Rectal smooth muscle tissue (tissue), 1 donor: ENCODE measurements at regions not wholly inside any gene's neighbourhood (a gene's known extent, or its start where the extent isn't known, plus 50 kb on each side); places are given as distances from the start of the nearest gene placed in this dataset.
"Not testable (repeated sequence)": the region's sequence is repeated elsewhere in the genome, so short reads cannot be mapped to it uniquely, and the experiment has no call there.

ENCODE experiments used
- H3K27ac ChIP-seq: one replicate; pipeline ENCODE4 v1.7.0; 2013; ENCODE audit warnings: low read depth, low read length, inconsistent platforms
- H3K27me3 ChIP-seq: one replicate; pipeline ENCODE4 v1.7.0; 2013; ENCODE audit warnings: low read length; ENCODE audit not compliant: control insufficient read depth, insufficient read depth
- H3K36me3 ChIP-seq: one replicate; pipeline ENCODE4 v1.7.0; 2013; ENCODE audit warnings: low read length; ENCODE audit not compliant: control insufficient read depth, insufficient read depth
- H3K4me1 ChIP-seq: one replicate; pipeline ENCODE4 v1.7.0; 2013; ENCODE audit warnings: low read length; ENCODE audit not compliant: control insufficient read depth, insufficient read depth
- H3K4me3 ChIP-seq: one replicate; pipeline ENCODE4 v1.7.0; 2013; ENCODE audit warnings: low read length
- H3K9ac ChIP-seq: one replicate; pipeline ENCODE4 v1.7.0; 2013; ENCODE audit warnings: low read length

DNA sequence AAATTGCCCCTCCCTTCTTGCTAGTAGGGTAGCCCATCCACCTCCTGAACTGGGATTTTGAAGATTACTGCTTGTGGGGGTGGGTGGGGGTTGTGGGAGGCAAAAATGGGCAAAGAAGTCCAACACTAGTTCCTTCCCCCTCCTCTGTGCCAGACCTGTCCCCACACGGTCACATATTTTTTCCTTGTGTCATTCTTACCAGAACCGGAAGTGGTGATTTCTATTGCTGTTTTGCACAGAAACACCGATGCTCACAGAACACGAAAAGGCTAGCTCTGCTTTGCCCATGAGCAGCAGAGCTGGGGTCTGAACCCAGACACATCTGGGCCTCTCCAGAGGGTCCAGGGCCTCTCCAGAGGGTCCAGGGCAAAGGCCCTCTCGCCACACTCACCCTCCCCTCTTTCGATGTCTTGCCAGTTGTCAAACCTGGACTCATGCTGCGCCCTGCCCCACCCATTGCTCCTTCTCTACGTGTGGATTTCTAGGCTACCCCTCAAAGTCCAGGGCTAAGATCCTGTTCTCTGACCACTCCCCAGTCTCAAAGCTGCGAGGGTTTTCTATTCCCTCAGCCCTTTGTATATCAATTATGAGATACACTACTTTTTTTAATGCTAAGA lies 264.4 kb upstream of the MSX2 start:
- Histone ChIP-seq H3K36me3 (no peaks in the 10 kb centered on the region), H3K27me3 (no peaks in the 10 kb centered on the region), H3K4me3 (no peak overlapping the region), H3K9ac (no peak overlapping the region), H3K4me1 (no peaks in the 10 kb centered on the region), H3K27ac (no peak overlapping the region)

DNA sequence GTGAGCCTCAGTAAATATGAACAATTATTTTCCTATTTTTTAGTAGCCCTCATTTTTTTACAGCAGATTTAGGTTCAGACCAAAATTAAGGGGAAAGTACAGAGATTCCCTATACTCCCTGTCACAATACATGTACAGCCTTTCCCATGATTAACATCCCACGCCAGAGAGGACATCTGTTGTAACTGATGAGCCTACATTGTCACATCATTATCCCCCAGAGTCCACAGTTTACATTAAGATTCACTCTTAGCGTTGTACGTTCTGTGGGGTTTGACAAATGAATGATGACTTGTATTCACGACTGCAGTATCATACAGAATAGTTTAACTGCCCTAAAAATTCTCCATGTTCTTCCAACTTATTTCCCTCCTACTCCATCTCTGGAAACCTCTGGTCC lies 262.3 kb upstream of the MSX2 start:
- Histone ChIP-seq H3K4me3 (no peak overlapping the region), H3K36me3 (no peaks in the 10 kb centered on the region), H3K4me1 (no peaks in the 10 kb centered on the region), H3K9ac (no peak overlapping the region), H3K27me3 (no peaks in the 10 kb centered on the region), H3K27ac (no peak overlapping the region)

DNA sequence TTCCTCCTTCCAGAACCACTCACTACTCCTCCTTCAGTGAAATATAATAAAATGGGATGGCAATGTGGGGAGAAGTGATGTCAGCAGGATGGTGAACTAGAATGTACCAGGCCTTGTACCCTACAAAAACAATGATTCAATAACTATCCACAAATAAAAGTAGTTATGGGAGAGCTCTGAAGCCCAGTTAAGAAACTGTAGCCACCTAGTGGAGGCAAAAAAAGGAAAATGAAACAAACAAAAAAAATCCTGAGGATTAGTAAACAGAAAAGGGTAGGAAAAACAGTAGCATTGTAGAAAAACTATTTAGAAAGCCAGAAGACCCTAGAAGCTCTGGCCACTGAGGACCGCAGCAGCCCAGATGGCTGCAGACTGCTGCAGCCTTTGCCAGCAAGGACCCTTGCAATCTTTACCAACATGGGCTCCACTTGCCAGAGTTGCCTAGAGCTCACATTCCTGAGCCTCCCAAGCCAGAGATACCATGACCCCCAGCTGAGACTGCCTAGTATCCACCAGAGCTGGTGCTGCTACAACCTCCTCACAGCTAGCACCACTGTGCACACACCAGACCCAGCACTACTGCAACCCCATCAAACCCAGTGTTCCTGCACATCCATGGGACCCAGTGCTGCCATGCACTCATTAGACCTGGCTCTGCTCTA lies 259.7 kb upstream of the MSX2 start:
- Histone ChIP-seq H3K9ac (no peak overlapping the region), H3K27ac (no peak overlapping the region), H3K4me1 (no peaks in the 10 kb centered on the region), H3K4me3 (no peak overlapping the region), H3K27me3 (no peaks in the 10 kb centered on the region), H3K36me3 (no peaks in the 10 kb centered on the region)

DNA sequence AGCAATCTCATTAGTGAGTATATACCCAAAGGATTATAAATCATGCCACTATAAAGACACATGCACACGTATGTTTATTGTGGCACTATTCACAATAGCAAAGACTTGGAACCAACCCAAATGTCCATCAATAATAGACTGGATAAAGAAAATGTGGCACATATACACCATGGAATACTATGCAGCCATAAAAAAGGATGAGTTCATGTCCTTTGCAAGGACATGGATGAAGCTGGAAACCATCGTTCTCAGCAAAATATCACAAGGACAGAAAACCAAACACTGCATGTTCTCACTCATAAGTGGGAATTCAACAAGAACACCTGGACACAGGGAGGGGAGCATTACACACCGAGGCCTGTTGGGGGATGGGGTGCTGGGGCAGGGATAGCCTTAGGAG lies 252.9 kb upstream of the MSX2 start:
- not testable (repeated sequence) for H3K27ac ChIP-seq, H3K27me3 ChIP-seq, H3K9ac ChIP-seq, H3K4me3 ChIP-seq, H3K4me1 ChIP-seq, H3K36me3 ChIP-seq

DNA sequence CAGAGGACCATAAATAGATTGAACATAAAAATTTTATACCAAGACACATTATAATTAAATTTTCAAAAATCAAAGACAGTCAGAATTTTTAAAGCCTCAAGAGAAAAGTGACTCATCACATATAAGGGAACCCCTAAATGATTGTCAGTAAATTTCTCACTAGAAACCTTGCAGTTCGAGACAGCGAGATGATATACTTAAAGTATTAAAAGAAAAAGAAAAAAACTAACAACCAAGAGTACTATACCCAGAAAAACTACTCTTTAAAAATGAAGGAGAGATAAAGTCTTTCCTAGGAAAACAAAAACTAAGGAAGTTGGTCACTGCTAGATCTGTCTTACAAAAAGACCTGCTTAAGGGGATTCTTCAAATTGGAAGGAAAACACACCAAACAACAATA lies 251.4 kb upstream of the MSX2 start:
- H3K4me1 ChIP-seq, result no peaks in the 10 kb centered on the region
- no peaks in the 10 kb centered on the region for H3K27me3 ChIP-seq
- H3K9ac ChIP-seq, result no peak overlapping the region
- H3K36me3 ChIP-seq, result no peaks in the 10 kb centered on the region
- H3K27ac ChIP-seq, result no peak overlapping the region
- no peak overlapping the region for H3K4me3 ChIP-seq

DNA sequence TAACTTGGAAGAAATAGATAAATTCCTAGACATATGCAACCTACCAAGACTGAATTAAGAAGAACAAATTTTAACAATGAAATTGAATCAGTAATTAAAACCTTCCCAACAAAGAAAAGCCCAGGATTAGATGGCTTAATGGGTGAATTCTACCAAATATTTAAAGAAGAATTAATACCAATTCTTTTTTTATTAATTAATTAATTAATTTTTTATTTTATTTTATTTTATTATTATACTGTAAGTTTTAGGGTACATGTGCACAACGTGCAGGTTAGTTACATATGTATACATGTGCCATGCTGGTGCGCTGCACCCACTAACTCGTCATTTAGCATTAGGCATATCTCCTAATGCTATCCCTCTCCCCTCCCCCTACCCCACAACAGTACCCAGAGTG lies 248.4 kb upstream of the MSX2 start:
- not testable (repeated sequence) for H3K36me3 ChIP-seq, H3K27ac ChIP-seq, H3K27me3 ChIP-seq

DNA sequence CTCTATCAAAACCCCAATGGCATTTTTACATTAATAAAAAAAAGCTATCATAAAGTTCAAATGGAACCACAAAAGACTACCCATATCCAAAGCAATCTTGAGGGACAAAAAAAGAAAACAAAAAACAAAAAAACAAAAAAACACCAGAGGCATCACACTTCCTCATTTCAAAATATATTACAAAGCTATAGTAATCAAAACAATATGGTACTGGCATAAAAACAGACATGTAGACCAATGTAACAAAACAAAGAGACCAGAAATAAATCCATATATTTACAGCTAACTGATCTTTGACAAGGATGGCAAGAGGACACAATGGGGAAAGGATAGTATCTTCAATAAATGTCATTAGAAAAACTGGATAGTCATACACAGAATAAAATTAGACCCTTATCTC lies 245.1 kb upstream of the MSX2 start:
- H3K27me3 ChIP-seq, result no peaks in the 10 kb centered on the region
- no peak overlapping the region for H3K9ac ChIP-seq
- H3K4me3 ChIP-seq, result no peak overlapping the region
- no peaks in the 10 kb centered on the region for H3K36me3 ChIP-seq
- H3K4me1 ChIP-seq, result no peaks in the 10 kb centered on the region
- H3K27ac ChIP-seq, result no peak overlapping the region

More for the DNA sequence above, 248.4 kb upstream of the MSX2 start:
- H3K4me3 ChIP-seq, H3K4me1 ChIP-seq, H3K9ac ChIP-seq: not testable (repeated sequence)

DNA sequence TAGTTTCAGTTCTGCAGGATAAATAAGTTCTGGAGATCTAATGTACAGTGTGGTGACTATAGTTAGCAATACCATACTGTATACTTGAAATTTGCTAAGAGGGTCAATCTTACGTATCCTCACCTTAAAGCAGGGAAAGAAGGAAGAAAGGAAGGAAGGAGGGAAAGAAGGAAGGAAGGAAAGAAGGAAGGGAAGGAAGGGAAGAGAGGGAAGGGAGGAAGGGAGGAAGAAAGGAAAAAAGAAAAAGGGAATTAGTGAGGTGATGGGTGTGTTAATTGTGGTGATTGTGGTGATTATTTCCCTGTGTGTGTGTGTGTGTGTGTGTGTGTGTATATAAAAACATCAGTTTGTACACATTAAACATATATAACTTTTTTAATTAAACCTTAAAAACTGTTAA lies 242.6 kb upstream of the MSX2 start:
- H3K36me3 ChIP-seq, result no peaks in the 10 kb centered on the region
- H3K27me3 ChIP-seq, result no peaks in the 10 kb centered on the region
- H3K27ac ChIP-seq, result no peak overlapping the region
- no peak overlapping the region for H3K4me3 ChIP-seq
- no peak overlapping the region for H3K9ac ChIP-seq
- no peaks in the 10 kb centered on the region for H3K4me1 ChIP-seq

DNA sequence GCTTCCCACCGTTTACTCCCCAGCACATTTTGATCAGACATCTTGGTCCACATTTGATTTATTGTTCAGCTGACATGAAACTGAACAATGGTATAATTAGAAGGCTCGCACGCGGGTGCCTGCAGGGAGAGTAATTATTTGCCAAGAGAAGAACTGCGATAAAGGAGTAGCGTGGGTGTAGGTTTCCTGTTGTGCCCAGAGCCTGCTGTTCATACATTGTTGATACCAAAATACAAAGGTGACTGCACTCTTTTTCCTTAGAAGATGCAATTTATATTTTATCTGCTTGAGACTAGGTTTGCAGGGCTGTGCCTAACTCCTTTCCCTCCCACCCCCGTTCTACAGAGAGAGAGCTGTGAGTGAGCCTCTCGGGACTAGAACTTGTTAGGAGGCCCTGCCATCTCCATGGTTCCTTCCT lies 241.8 kb upstream of the MSX2 start:
- H3K27me3 ChIP-seq, result no peaks in the 10 kb centered on the region
- H3K9ac ChIP-seq, result no peak overlapping the region
- no peak overlapping the region for H3K4me3 ChIP-seq

DNA sequence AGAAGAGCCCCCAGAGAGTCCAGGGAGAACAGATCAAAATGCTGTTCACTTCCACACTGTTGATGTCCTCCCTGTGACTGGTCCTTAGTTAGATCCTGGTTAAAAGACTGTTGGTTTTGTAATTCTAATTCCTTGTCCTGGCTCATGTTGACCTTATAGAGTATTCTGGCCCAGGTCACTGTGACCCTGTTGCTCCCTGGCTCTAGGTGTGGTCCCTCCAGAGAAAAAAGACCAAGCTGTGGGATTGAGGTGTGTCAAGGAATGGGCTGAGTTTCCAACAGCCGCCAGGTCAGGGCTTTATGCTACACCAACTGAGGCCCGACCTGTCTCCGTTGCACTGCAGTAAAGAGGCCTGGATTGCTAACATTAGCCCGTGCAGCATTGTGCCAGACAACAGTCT lies 241.0 kb upstream of the MSX2 start:
- H3K27me3 ChIP-seq, result no peaks in the 10 kb centered on the region
- H3K27ac ChIP-seq, result no peak overlapping the region
- H3K36me3 ChIP-seq, result no peaks in the 10 kb centered on the region
- H3K4me3 ChIP-seq, result no peak overlapping the region
- no peak overlapping the region for H3K9ac ChIP-seq
- H3K4me1 ChIP-seq, result no peaks in the 10 kb centered on the region

More for the DNA sequence above, 241.8 kb upstream of the MSX2 start:
- H3K27ac ChIP-seq, result no peak overlapping the region
- no peaks in the 10 kb centered on the region for H3K4me1 ChIP-seq
- no peaks in the 10 kb centered on the region for H3K36me3 ChIP-seq

DNA sequence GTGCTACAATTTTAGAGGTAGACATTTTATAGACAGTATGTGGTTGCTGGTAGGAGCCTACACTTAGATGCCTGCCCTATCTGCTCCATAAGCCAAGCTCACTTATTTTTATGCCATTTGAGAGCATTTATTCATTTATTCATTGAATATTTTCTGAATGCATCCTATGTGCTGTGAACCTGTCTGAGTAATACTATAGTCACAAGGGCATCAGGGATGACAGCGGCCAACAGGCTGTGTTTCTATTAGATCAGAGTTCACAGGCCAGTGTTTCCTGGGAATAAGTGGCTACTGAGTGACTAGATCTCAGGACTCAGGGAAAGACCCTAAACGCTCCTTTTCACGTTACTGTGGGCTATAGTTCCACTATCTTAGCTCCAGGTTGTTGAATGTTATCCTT lies 235.2 kb upstream of the MSX2 start:
- Histone ChIP-seq H3K27me3 (no peaks in the 10 kb centered on the region), H3K4me1 (no peaks in the 10 kb centered on the region), H3K9ac (no peak overlapping the region), H3K4me3 (no peak overlapping the region), H3K27ac (no peak overlapping the region), H3K36me3 (no peaks in the 10 kb centered on the region)

DNA sequence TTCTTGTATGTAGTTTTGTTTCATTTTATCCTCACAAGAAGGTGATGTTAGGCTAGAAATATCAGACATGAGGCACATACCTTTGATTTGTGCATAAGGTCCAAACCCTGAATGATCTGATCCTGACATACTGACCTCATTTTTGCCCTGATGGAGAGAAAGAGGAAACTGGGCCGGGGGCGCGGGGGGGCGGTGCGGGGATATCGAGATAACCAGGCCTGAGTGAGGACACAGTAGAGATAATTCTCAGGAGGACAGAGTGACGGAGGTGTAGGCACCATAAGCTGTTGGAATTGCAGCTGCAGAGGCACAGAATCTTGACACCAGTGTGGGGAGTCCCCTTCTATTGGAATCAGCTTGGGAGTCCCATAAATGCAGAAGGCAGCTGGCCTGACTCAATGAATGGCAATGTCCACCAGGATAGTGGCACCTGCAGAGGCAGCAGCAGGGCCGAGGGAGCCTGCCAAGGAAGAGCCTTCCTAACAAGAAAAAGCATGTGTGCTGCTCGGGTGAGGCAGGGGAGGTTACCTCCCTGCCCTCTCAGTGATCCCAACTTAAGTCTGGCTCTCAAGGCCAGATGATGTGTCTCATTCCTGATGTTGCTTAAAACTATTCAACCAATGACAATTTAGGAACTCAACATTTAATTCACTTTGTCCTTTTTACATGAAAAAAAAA lies 234.3 kb upstream of the MSX2 start:
- no peak overlapping the region for H3K4me3 ChIP-seq
- H3K27ac ChIP-seq, result no peak overlapping the region
- no peaks in the 10 kb centered on the region for H3K36me3 ChIP-seq
- H3K27me3 ChIP-seq, result no peaks in the 10 kb centered on the region
- H3K4me1 ChIP-seq, result no peaks in the 10 kb centered on the region
- H3K9ac ChIP-seq, result no peak overlapping the region

DNA sequence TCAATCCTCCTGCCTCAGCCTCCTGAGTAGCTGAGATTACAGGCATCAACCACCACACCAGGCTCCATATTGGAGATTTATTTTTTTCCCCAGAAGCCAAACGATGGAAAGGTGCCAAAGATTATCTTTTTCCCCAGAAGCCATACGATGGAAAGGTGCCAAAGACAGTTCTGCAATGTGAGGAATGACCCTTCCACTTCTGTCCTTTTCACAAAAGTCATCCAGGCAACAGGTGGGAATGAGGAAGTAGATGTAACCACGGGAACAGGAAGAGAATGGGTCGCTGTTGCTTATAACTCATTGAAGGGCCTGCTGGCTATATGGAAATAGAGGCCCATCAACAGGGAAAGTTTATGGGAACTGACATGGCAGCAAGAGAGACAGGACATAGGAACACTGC lies 233.7 kb upstream of the MSX2 start:
- Histone ChIP-seq H3K36me3 (no peaks in the 10 kb centered on the region), H3K27ac (no peak overlapping the region), H3K4me1 (no peaks in the 10 kb centered on the region), H3K9ac (no peak overlapping the region), H3K27me3 (no peaks in the 10 kb centered on the region), H3K4me3 (no peak overlapping the region)
